ENCODE measurements at regions not wholly inside any gene's neighbourhood (a gene's known extent, or its start where the extent isn't known, plus 50 kb on each side); places are given as distances from the start of the nearest gene placed in this dataset.
"Not testable (repeated sequence)": the region's sequence is repeated elsewhere in the genome, so short reads cannot be mapped to it uniquely, and the experiment has no call there.

- no peak for TF ChIP-seq TSHZ2 (CRISPR knock-in tag; IDR thresholded peaks at IDR 0.05)
These were observed 2316.2 kb upstream of the PCDH20 start (continued) for GRCh38 chr13:63731896-63732295.

DNA sequence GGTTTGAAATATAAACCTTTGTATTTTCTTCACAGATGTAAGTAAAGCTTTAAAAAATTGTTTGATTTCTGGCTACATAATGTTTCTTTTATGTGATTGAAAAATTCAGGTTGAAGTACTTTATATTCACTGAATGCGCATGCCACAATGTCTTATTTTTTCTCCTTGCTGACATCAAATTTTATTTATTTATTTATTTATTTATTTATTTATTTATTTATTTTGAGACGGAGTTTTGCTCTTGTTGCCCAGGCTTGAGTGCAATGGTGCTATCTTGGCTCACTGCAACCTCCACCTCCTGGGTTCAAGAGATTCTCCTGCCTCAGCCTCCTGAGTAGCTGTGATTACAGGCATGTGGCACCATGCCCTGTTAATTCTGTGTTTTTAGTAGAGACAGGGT lies 2296.5 kb upstream of the PCDH20 start:
- ATAC-seq = not testable (repeated sequence)

DNA sequence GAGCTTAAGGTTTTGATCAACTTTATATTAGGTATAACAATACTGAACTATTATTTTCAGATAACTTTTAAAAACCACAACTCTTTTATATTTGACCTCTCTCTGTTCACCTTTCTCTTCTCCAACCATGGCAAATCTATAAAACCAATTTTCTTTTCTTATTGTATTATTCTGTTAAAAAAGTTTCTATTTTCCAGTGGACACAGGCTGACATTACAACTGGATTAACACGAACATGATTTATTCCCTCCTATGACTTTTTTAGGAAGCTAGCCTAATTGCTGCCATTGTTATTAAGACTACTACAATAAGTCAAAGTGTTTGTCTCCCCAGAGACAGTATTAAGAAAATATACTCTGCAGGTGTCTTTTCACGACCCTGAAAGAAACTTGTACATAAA lies 2291.1 kb upstream of the PCDH20 start:
- no peak for TF ChIP-seq ZNF70 (CRISPR knock-in tag; IDR thresholded peaks at IDR 0.05)
- TF ChIP-seq, protein P1, sequence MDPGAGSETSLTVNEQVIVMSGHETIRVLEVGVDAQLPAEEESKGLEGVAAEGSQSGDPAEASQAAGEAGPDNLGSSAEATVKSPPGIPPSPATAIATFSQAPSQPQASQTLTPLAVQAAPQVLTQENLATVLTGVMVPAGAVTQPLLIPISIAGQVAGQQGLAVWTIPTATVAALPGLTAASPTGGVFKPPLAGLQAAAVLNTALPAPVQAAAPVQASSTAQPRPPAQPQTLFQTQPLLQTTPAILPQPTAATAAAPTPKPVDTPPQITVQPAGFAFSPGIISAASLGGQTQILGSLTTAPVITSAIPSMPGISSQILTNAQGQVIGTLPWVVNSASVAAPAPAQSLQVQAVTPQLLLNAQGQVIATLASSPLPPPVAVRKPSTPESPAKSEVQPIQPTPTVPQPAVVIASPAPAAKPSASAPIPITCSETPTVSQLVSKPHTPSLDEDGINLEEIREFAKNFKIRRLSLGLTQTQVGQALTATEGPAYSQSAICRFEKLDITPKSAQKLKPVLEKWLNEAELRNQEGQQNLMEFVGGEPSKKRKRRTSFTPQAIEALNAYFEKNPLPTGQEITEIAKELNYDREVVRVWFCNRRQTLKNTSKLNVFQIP (CRISPR knock-in tag; IDR thresholded peaks at IDR 0.05; ENCODE audit: borderline replicate concordance, low read depth) = no peak
- TF ChIP-seq PPARA (CRISPR knock-in tag; IDR thresholded peaks at IDR 0.05; ENCODE audit: borderline replicate concordance) = no peak
- TF ChIP-seq PATZ1 (CRISPR knock-in tag; IDR thresholded peaks at IDR 0.05; ENCODE audit: borderline replicate concordance) = no peak
- no peak for TF ChIP-seq SNAI2 (CRISPR knock-in tag; IDR thresholded peaks at IDR 0.05)
- no peak for TF ChIP-seq TCF4 (CRISPR knock-in tag; IDR thresholded peaks at IDR 0.05; ENCODE audit: borderline replicate concordance)
- no peak for TF ChIP-seq ZC3H10 (CRISPR knock-in tag; IDR thresholded peaks at IDR 0.05)
- TF ChIP-seq, protein P2, sequence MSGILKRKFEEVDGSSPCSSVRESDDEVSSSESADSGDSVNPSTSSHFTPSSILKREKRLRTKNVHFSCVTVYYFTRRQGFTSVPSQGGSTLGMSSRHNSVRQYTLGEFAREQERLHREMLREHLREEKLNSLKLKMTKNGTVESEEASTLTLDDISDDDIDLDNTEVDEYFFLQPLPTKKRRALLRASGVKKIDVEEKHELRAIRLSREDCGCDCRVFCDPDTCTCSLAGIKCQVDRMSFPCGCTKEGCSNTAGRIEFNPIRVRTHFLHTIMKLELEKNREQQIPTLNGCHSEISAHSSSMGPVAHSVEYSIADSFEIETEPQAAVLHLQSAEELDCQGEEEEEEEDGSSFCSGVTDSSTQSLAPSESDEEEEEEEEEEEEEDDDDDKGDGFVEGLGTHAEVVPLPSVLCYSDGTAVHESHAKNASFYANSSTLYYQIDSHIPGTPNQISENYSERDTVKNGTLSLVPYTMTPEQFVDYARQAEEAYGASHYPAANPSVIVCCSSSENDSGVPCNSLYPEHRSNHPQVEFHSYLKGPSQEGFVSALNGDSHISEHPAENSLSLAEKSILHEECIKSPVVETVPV (CRISPR knock-in tag; IDR thresholded peaks at IDR 0.05) = no peak
- TF ChIP-seq ISL1 (CRISPR knock-in tag; IDR thresholded peaks at IDR 0.05) = no peak
- no peak for ATAC-seq

DNA sequence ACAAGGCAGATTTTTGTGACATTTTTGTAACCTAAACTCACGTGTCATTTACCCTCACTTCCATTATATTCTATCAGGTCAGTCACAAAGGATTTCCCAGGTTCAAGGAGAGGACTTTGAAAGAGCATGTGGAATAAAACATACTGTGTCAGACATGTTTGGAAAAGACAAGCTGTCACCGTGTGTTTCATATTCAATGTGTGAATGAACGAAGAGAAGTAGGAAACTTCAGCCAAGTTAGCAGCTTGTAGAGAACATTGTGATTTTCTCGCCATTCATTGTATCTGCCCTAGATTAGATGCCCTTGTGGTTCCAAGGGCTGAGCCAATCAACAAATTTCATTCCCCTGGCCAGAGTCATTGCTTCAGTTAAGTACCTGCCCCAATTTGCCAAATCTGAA lies 2288.9 kb upstream of the PCDH20 start:
- no peak for ATAC-seq
- TF ChIP-seq ESRRG (CRISPR knock-in tag; IDR thresholded peaks at IDR 0.05) = no peak
- no peak for TF ChIP-seq ZNF565 (CRISPR knock-in tag; conservative IDR thresholded peaks at IDR 0.05; ENCODE audit: low read depth)
- TF ChIP-seq, protein P1 (CRISPR knock-in tag; IDR thresholded peaks at IDR 0.05; ENCODE audit: borderline replicate concordance, low read depth) = no peak
- TF ChIP-seq TCF4 (CRISPR knock-in tag; IDR thresholded peaks at IDR 0.05; ENCODE audit: borderline replicate concordance) = no peak
- TF ChIP-seq TOX (CRISPR knock-in tag; IDR thresholded peaks at IDR 0.05; ENCODE audit: borderline replicate concordance) = no peak
- TF ChIP-seq ZFP3 (CRISPR knock-in tag; IDR thresholded peaks at IDR 0.05) = no peak
- no peak for TF ChIP-seq ZNF70 (CRISPR knock-in tag; IDR thresholded peaks at IDR 0.05)
- TF ChIP-seq ISL1 (CRISPR knock-in tag; IDR thresholded peaks at IDR 0.05) = no peak
- TF ChIP-seq, protein P3, sequence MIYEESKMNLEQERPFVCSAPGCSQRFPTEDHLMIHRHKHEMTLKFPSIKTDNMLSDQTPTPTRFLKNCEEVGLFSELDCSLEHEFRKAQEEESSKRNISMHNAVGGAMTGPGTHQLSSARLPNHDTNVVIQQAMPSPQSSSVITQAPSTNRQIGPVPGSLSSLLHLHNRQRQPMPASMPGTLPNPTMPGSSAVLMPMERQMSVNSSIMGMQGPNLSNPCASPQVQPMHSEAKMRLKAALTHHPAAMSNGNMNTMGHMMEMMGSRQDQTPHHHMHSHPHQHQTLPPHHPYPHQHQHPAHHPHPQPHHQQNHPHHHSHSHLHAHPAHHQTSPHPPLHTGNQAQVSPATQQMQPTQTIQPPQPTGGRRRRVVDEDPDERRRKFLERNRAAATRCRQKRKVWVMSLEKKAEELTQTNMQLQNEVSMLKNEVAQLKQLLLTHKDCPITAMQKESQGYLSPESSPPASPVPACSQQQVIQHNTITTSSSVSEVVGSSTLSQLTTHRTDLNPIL (CRISPR knock-in tag; IDR thresholded peaks at IDR 0.05; ENCODE audit: low read depth) = no peak
- no peak for TF ChIP-seq TSHZ2 (CRISPR knock-in tag; IDR thresholded peaks at IDR 0.05)
- no peak for TF ChIP-seq PATZ1 (CRISPR knock-in tag; IDR thresholded peaks at IDR 0.05; ENCODE audit: borderline replicate concordance)
- TF ChIP-seq OSR1 (CRISPR knock-in tag; IDR thresholded peaks at IDR 0.05) = no peak
- TF ChIP-seq ZFP30 (CRISPR knock-in tag; IDR thresholded peaks at IDR 0.05) = no peak
- no peak for TF ChIP-seq GLIS3 (CRISPR knock-in tag; IDR thresholded peaks at IDR 0.05)
- no peak for TF ChIP-seq ZNF8 (CRISPR knock-in tag; IDR thresholded peaks at IDR 0.05)
